Endothelial cell of umbilical vein (primary cell): ENCODE measurements at regions not wholly inside any gene's neighbourhood (a gene's known extent, or its start where the extent isn't known, plus 50 kb on each side); places are given as distances from the start of the nearest gene placed in this dataset.

Experiments
- BruUV-seq: library from RNA; stranded (reverse); fragments of 400-500 nt; replicated peaks from 2 replicates; lab custom pipeline; 2021; lab: Mats Ljungman, UMichigan
- CTCF ChIA-PET: fragments of 300-600, 350-600 bp; sonication (Branson Sonifier 250); formaldehyde crosslinking; loops from one replicate; lab custom pipeline; 2021; ENCODE audit warnings: antibody characterized with exemption, inconsistent platforms; lab: Charles Lee
- POLR2A ChIA-PET: fragments of 300-600, 350-600 bp; sonication (Branson Sonifier 250); formaldehyde crosslinking; loops from one replicate; lab custom pipeline; 2021; ENCODE audit warnings: antibody characterized with exemption, inconsistent platforms; lab: Charles Lee
- DNase-seq: peaks from one replicate; pipeline ENCODE4 v3.0.0-alpha.2; 2011; ENCODE audit warnings: low read depth, low spot score
- FAIRE-seq: peaks from 2 replicates; lab custom pipeline; 2011; peaks lifted over from hg19 to GRCh38; lab: Jason Lieb, UNC
- H2AFZ ChIP-seq: 2 replicates; pipeline ENCODE4 v1.6.0; 2012; ENCODE audit warnings: low read depth, low read length, control low read depth, inconsistent platforms
- H3K27ac ChIP-seq: 2 replicates; pipeline ENCODE4 v1.5.1; 2011; ENCODE audit warnings: low read depth, mild to moderate bottlenecking, control low read depth, low read length, moderate library complexity; ENCODE audit not compliant: insufficient read depth
- H3K27me3 ChIP-seq, 2 experiments: 2 replicates each; pipeline versions ENCODE4 v1.6.0 to v1.6.1; 2011; ENCODE audit warnings: low read length in 2 of 2, mixed read lengths in 1 of 2; ENCODE audit not compliant: control insufficient read depth in 2 of 2, insufficient read depth in 2 of 2
- H3K36me3 ChIP-seq, 2 experiments: 2 replicates in 1 of 2; 3 replicates in 1 of 2; pipeline ENCODE4 v1.5.1; 2011; ENCODE audit warnings: low read length in 2 of 2, mild to moderate bottlenecking in 1 of 2, moderate library complexity in 1 of 2; ENCODE audit not compliant: control insufficient read depth in 2 of 2, insufficient read depth in 2 of 2; ENCODE audit errors: extremely low read depth in 1 of 2
- H3K4me1 ChIP-seq: 3 replicates; pipeline ENCODE4 v1.5.1; 2011; ENCODE audit warnings: mild to moderate bottlenecking, low read length; ENCODE audit not compliant: control insufficient read depth, insufficient read depth; ENCODE audit errors: extremely low read depth
- H3K4me2 ChIP-seq: 2 replicates; pipeline ENCODE4 v1.6.1; 2011; ENCODE audit warnings: low read length, control low read depth, mixed read lengths; ENCODE audit not compliant: insufficient read depth
- H3K4me3 ChIP-seq, 3 experiments: fragments of 200-600 bp in 1 of 3; sonication (generic), shearing (Covaris generic) in 1 of 3; replicated peaks in 1 of 3; 2 replicates each; pipeline ENCODE4 v1.5.1; 2011 to 2016; ENCODE audit warnings: control low read depth in 3 of 3, low read length in 3 of 3, mild to moderate bottlenecking in 2 of 3, inconsistent platforms in 1 of 3, low read depth in 1 of 3, moderate library complexity in 1 of 3; ENCODE audit not compliant: insufficient read depth in 1 of 3
- H3K79me2 ChIP-seq: 2 replicates; pipeline ENCODE4 v1.6.0; 2012; ENCODE audit warnings: low read length, inconsistent platforms; ENCODE audit not compliant: control insufficient read depth, insufficient read depth
- H3K9ac ChIP-seq: replicated peaks from 2 replicates; pipeline ENCODE3; 2011; ENCODE audit warnings: low read length, control low read depth; ENCODE audit not compliant: insufficient read depth; ENCODE audit errors: extremely low read depth
- H3K9me1 ChIP-seq: replicated peaks from 3 replicates; pipeline ENCODE4 v1.6.0; 2011; ENCODE audit warnings: mild to moderate bottlenecking, low read length; ENCODE audit not compliant: control insufficient read depth, insufficient read depth; ENCODE audit errors: extremely low read depth
- H3K9me3 ChIP-seq: replicated peaks from 2 replicates; pipeline ENCODE4 v1.5.1; 2012; ENCODE audit warnings: low read length, inconsistent platforms; ENCODE audit not compliant: control insufficient read depth, insufficient read depth
- H4K20me1 ChIP-seq: replicated peaks from 2 replicates; pipeline ENCODE3; 2011; ENCODE audit warnings: mild to moderate bottlenecking, low read length; ENCODE audit not compliant: control insufficient read depth, insufficient read depth; ENCODE audit errors: extremely low read depth
- EZH2 ChIP-seq: IDR thresholded peaks from 2 replicates; pipeline ENCODE4 v1.6.1; 2012; ENCODE audit warnings: borderline replicate concordance, low read depth, mild to moderate bottlenecking, moderate library complexity, low read length, inconsistent platforms; ENCODE audit not compliant: severe bottlenecking
- FOS ChIP-seq: IDR thresholded peaks from 2 replicates; pipeline ENCODE4 v1.6.1; 2011; ENCODE audit warnings: mild to moderate bottlenecking, low read length, moderate library complexity, borderline replicate concordance; ENCODE audit not compliant: insufficient read depth
- GATA2 ChIP-seq: IDR thresholded peaks from 2 replicates; pipeline ENCODE4 v1.7.0; 2011; ENCODE audit warnings: low read depth, mild to moderate bottlenecking, moderate library complexity, mixed read lengths, low read length; ENCODE audit not compliant: insufficient read length, insufficient read depth
- JUN ChIP-seq: IDR thresholded peaks from 2 replicates; pipeline ENCODE4 v1.6.1; 2011; ENCODE audit warnings: borderline replicate concordance, low read depth; ENCODE audit not compliant: insufficient read length, insufficient read depth
- MYC ChIP-seq: IDR thresholded peaks from one replicate; pipeline ENCODE4 v1.6.1; 2011; ENCODE audit warnings: mild to moderate bottlenecking, low read depth, low read length
- POLR2A ChIP-seq: IDR thresholded peaks from 2 replicates; pipeline ENCODE4 v1.6.1; 2012; ENCODE audit warnings: low read depth, mild to moderate bottlenecking, control low read depth, low read length
- POLR2AphosphoS5 ChIP-seq: IDR thresholded peaks from 2 replicates; pipeline ENCODE4 v1.6.1; 2012; ENCODE audit warnings: low read depth, mild to moderate bottlenecking, control low read depth, low read length, moderate library complexity; ENCODE audit not compliant: insufficient read depth
- dilution Hi-C: fragments of 300-500 bp; cut with MboI; formaldehyde crosslinking; loops from one replicate; pipeline ENCODE4 v1.15.0; 2019; ENCODE audit warnings: low sequenced_read_pairs; ENCODE audit not compliant: extremely low pct_ligation_motif_present
- intact Hi-C: fragments of 100-400 bp; cut with micrococcal nuclease; formaldehyde crosslinking; loops from one replicate; pipeline ENCODE4 v1.10.0; 2022
- TF ChIP-seq, protein P1 (sequence below): IDR thresholded peaks from 2 replicates; pipeline ENCODE4 v1.6.1; 2011; ENCODE audit not compliant: insufficient read depth, insufficient read length
- TF ChIP-seq, protein P2 (sequence below), 2 donors: IDR thresholded peaks; 1 replicate in 1 of 2; 2 replicates in 1 of 2; pipeline ENCODE4 v1.5.1; 2011; ENCODE audit warnings: low read length in 2 of 2, mild to moderate bottlenecking in 2 of 2, moderate library complexity in 2 of 2, control low read depth in 1 of 2, inconsistent platforms in 1 of 2, low read depth in 1 of 2; ENCODE audit not compliant: insufficient read depth in 1 of 2; ENCODE audit errors: extremely low read depth in 1 of 2

DNA sequence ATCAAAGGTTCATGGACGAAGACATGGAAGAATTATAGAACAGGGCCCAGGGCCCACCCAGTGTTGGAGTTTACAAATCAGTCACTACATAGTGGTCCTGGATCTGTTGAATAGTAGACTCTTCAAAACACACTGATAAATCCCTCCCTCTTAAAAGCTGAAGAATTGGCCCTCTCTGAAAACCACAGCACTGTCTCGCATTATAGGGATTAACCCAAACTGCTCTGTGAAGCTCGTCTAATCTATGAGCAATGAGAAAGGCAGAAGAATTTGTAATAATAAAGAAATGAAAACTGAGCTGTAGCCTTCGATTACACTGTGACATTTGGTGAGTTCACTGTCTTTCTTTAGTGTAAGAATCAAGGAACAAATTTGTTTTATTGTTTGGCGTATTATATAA is 92.5 kb upstream of the ZFP42 start:
- ChIA-PET POLR2A (no interaction called here), CTCF (no interaction called here)
- H3K27me3 ChIP-seq: no peaks in the 10 kb centered on the region
- intact Hi-C loops: no loop called here
- H2AFZ ChIP-seq: no peak overlapping the region
- H3K9me1 ChIP-seq: no peaks in the 10 kb centered on the region
- no TSS peak for BruUV-seq
- no peak overlapping the region for H3K4me3 ChIP-seq
- no peaks in the 10 kb centered on the region for H3K9me3 ChIP-seq
- dilution Hi-C loops: no loop called here
- H4K20me1 ChIP-seq: no peaks in the 10 kb centered on the region
- no peak overlapping the region for H3K4me2 ChIP-seq
- FAIRE-seq: no peak
- no peaks in the 10 kb centered on the region for H3K79me2 ChIP-seq
- H3K9ac ChIP-seq: no peak overlapping the region
- DNase-seq: no peak
- no peak overlapping the region for H3K27ac ChIP-seq
- no peaks in the 10 kb centered on the region for H3K36me3 ChIP-seq
- H3K4me1 ChIP-seq: no peaks in the 10 kb centered on the region
- TF ChIP-seq POLR2AphosphoS5 (no peak), POLR2A (no peak), EZH2 (no peak), MYC (no peak), JUN (no peak), GATA2 (no peak), FOS (no peak)
- TF ChIP-seq, protein P1, sequence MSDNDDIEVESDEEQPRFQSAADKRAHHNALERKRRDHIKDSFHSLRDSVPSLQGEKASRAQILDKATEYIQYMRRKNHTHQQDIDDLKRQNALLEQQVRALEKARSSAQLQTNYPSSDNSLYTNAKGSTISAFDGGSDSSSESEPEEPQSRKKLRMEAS: no peak
- TF ChIP-seq, protein P2, sequence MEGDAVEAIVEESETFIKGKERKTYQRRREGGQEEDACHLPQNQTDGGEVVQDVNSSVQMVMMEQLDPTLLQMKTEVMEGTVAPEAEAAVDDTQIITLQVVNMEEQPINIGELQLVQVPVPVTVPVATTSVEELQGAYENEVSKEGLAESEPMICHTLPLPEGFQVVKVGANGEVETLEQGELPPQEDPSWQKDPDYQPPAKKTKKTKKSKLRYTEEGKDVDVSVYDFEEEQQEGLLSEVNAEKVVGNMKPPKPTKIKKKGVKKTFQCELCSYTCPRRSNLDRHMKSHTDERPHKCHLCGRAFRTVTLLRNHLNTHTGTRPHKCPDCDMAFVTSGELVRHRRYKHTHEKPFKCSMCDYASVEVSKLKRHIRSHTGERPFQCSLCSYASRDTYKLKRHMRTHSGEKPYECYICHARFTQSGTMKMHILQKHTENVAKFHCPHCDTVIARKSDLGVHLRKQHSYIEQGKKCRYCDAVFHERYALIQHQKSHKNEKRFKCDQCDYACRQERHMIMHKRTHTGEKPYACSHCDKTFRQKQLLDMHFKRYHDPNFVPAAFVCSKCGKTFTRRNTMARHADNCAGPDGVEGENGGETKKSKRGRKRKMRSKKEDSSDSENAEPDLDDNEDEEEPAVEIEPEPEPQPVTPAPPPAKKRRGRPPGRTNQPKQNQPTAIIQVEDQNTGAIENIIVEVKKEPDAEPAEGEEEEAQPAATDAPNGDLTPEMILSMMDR (IDR thresholded peaks at IDR 0.05; ENCODE audit: extremely low read depth in 1 of 2, insufficient read depth in 1 of 2, low read depth in 1 of 2, low read length in 2 of 2): no peak
